ENCODE measurements at regions not wholly inside any gene's neighbourhood (a gene's known extent, or its start where the extent isn't known, plus 50 kb on each side); places are given as distances from the start of the nearest gene placed in this dataset.

GRCh38 chr5:38719916-38720315, 125.9 kb upstream of the OSMR start:
- H3K56ac ChIP-seq (ENCODE audit: insufficient read length, low read depth, low read length), result no peak overlapping the region
- no peak overlapping the region for H3K18ac ChIP-seq (ENCODE audit: insufficient read length, low read depth, low read length)
- H2AFZ ChIP-seq (ENCODE audit: low read length), result no peak overlapping the region
- no peaks in the 10 kb centered on the region for H4K20me1 ChIP-seq (ENCODE audit: control insufficient read depth, insufficient read depth, insufficient read length)
- no peaks in the 10 kb centered on the region for H3K79me1 ChIP-seq (ENCODE audit: insufficient read depth, low read depth, low read length, poor library complexity, severe bottlenecking)
- no peak overlapping the region for H4K5ac ChIP-seq (ENCODE audit: insufficient read length, low read depth, low read length)
- H3K4me1 ChIP-seq (ENCODE audit: insufficient read depth, low read length), result no peaks in the 10 kb centered on the region
- no peak overlapping the region for H3K4me3 Mint-ChIP-seq
- H3K9ac ChIP-seq (ENCODE audit: extremely low read depth, insufficient read length, low read length), result no peak overlapping the region
- no peak overlapping the region for H2BK20ac ChIP-seq (ENCODE audit: low read depth, low read length, poor library complexity, severe bottlenecking)
- H3K9me3 ChIP-seq (ENCODE audit: control insufficient read depth, low read depth, low read length), result no peaks in the 10 kb centered on the region
- no peak overlapping the region for H2BK15ac ChIP-seq (ENCODE audit: low read depth, low read length)
- no peaks in the 10 kb centered on the region for H3K27me3 Mint-ChIP-seq (ENCODE audit: low read depth)
- H3T11ph ChIP-seq (ENCODE audit: low read length), result no peak overlapping the region
- TF ChIP-seq CTCF (conservative IDR thresholded peaks at IDR 0.05), result no peak
- no CpG with 5 or more reads among the region's 3 CpGs for WGBS (ENCODE audit: extremely low coverage, insufficient read length, low lambda C conversion rate)
- DNase-seq, result no peak
- H2BK120ac ChIP-seq (ENCODE audit: low read depth, low read length, poor library complexity, severe bottlenecking), result no peak overlapping the region
- H2BK12ac ChIP-seq (ENCODE audit: insufficient read length, low read depth, low read length), result no peak overlapping the region
- no peak overlapping the region for H3K14ac ChIP-seq (ENCODE audit: insufficient read depth, low read length)
- no peaks in the 10 kb centered on the region for H3K9me3 Mint-ChIP-seq
- no peak overlapping the region for H3K27ac ChIP-seq (ENCODE audit: insufficient read length, low read depth, low read length)
- H3K27me3 ChIP-seq (ENCODE audit: insufficient read depth, low read length), result no peaks in the 10 kb centered on the region
- H3K27ac Mint-ChIP-seq, result no peak overlapping the region
- H3K23me2 ChIP-seq (ENCODE audit: insufficient read length, low read depth, low read length, poor library complexity, severe bottlenecking), result no peaks in the 10 kb centered on the region
- H3K79me2 ChIP-seq (ENCODE audit: insufficient read depth, low read length), result no peaks in the 10 kb centered on the region
- no peaks in the 10 kb centered on the region for H3K36me3 Mint-ChIP-seq (ENCODE audit: insufficient read depth in 1 of 3, low read depth in 3 of 3)
- H3K4ac ChIP-seq (ENCODE audit: low read depth, low read length), result no peak overlapping the region
- no peak overlapping the region for H4K91ac ChIP-seq (ENCODE audit: insufficient read length, low read depth, low read length)
- H4K8ac ChIP-seq (replicated peaks; ENCODE audit: insufficient read length, low read depth, low read length), result no peak overlapping the region
- no peak overlapping the region for H2BK5ac ChIP-seq (ENCODE audit: insufficient read length, low read length)
- no peak overlapping the region for H3K23ac ChIP-seq (ENCODE audit: insufficient read length, low read depth, low read length)
- H3K4me1 Mint-ChIP-seq, result peaks cover 12 to 16% of the 10 kb centered on the region in 2 experiments
- H2AK5ac ChIP-seq (ENCODE audit: insufficient read length, low read length), result no peak overlapping the region
- H3K4me2 ChIP-seq (ENCODE audit: insufficient read depth, insufficient read length, low read length), result no peak overlapping the region

All from H9 (cell line).